ENCODE measurements at regions not wholly inside any gene's neighbourhood (a gene's known extent, or its start where the extent isn't known, plus 50 kb on each side); places are given as distances from the start of the nearest gene placed in this dataset.

DNA sequence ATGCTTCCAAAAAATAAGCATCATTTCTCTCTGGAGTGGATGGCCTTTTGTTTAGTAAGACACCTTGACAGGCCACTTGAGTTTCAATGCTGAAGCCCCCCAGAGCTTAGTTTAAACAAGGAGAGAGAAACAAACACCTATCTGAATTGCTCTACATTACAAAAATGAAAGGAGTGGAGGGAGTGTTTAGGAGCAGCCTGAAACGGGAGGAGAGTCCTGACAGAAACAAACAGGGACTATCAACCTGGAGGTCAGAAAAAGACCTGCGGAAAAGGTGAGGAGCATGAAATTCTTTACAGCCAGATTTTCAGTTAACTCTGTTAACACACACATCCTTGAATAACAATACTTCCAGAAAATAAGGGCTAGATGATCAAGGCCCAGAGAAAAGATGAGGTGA lies 126.2 kb downstream of the NR4A2 start:
- TF ChIP-seq, protein P1, sequence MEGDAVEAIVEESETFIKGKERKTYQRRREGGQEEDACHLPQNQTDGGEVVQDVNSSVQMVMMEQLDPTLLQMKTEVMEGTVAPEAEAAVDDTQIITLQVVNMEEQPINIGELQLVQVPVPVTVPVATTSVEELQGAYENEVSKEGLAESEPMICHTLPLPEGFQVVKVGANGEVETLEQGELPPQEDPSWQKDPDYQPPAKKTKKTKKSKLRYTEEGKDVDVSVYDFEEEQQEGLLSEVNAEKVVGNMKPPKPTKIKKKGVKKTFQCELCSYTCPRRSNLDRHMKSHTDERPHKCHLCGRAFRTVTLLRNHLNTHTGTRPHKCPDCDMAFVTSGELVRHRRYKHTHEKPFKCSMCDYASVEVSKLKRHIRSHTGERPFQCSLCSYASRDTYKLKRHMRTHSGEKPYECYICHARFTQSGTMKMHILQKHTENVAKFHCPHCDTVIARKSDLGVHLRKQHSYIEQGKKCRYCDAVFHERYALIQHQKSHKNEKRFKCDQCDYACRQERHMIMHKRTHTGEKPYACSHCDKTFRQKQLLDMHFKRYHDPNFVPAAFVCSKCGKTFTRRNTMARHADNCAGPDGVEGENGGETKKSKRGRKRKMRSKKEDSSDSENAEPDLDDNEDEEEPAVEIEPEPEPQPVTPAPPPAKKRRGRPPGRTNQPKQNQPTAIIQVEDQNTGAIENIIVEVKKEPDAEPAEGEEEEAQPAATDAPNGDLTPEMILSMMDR (IDR thresholded peaks at IDR 0.05), result no peak
- TF ChIP-seq ZFX (IDR thresholded peaks at IDR 0.05; ENCODE audit: borderline replicate concordance), result no peak
